ENCODE measurements at regions not wholly inside any gene's neighbourhood (a gene's known extent, or its start where the extent isn't known, plus 50 kb on each side); places are given as distances from the start of the nearest gene placed in this dataset.
"Not testable (repeated sequence)": the region's sequence is repeated elsewhere in the genome, so short reads cannot be mapped to it uniquely, and the experiment has no call there.

- 70 to 95% methylated on average over 2 to 3 of the region's 3 CpGs for WGBS, 2 experiments
- Histone ChIP-seq H3K27ac (ENCODE audit: insufficient read depth, low read depth, low read length, poor library complexity, severe bottlenecking) (no peak overlapping the region), H3K9me3 (ENCODE audit: control insufficient read depth, low read length) (no peaks in the 10 kb centered on the region), H3K4me1 (ENCODE audit: control insufficient read depth, insufficient read depth, low read length) (no peaks in the 10 kb centered on the region), H3K27me3 (ENCODE audit: control insufficient read depth, insufficient read depth, low read length, poor library complexity, severe bottlenecking) (no peaks in the 10 kb centered on the region), H3K36me3 (ENCODE audit: control insufficient read depth, insufficient read depth, low read length) (no peaks in the 10 kb centered on the region), H3K4me3 (ENCODE audit: insufficient read depth, low read depth, low read length) (no peak overlapping the region)
Measured at GRCh38 chr20:53808733-53809132, 215.1 kb upstream of the ZNF217 start.

- not testable (repeated sequence) for H3K9me3 ChIP-seq (ENCODE audit: control insufficient read depth, low read length); H3K27me3 ChIP-seq (ENCODE audit: control insufficient read depth, insufficient read depth, low read length, poor library complexity, severe bottlenecking); H3K27ac ChIP-seq (ENCODE audit: insufficient read depth, low read depth, low read length, poor library complexity, severe bottlenecking); H3K4me3 ChIP-seq (ENCODE audit: insufficient read depth, low read depth, low read length); H3K36me3 ChIP-seq (ENCODE audit: control insufficient read depth, insufficient read depth, low read length); H3K4me1 ChIP-seq (ENCODE audit: control insufficient read depth, insufficient read depth, low read length)
- WGBS, 2 experiments, result 91 to 96% methylated on average over 10 of the region's 10 CpGs
Measured at GRCh38 chr20:53808302-53808701, 214.7 kb upstream of the ZNF217 start.

GRCh38 chr20:53806683-53807401 lies 213.2 kb upstream of the ZNF217 start:
- Histone ChIP-seq H3K27me3 (ENCODE audit: control insufficient read depth, insufficient read depth, low read length, poor library complexity, severe bottlenecking) (no peaks in the 10 kb centered on the region), H3K36me3 (ENCODE audit: control insufficient read depth, insufficient read depth, low read length) (no peaks in the 10 kb centered on the region), H3K9me3 (ENCODE audit: control insufficient read depth, low read length) (no peaks in the 10 kb centered on the region), H3K4me1 (ENCODE audit: control insufficient read depth, insufficient read depth, low read length) (no peaks in the 10 kb centered on the region), H3K27ac (ENCODE audit: insufficient read depth, low read depth, low read length, poor library complexity, severe bottlenecking) (no peak overlapping the region), H3K4me3 (ENCODE audit: insufficient read depth, low read depth, low read length) (no peak overlapping the region)
- 79 to 87% methylated on average over 6 of the region's 6 CpGs for WGBS, 2 experiments

- no peaks in the 10 kb centered on the region for H3K27me3 ChIP-seq (ENCODE audit: control insufficient read depth, insufficient read depth, low read length, poor library complexity, severe bottlenecking)
- H3K4me3 ChIP-seq (ENCODE audit: insufficient read depth, low read depth, low read length), result no peak overlapping the region
- H3K36me3 ChIP-seq (ENCODE audit: control insufficient read depth, insufficient read depth, low read length), result no peaks in the 10 kb centered on the region
- peaks cover 2% of the 10 kb centered on the region for H3K4me1 ChIP-seq (ENCODE audit: control insufficient read depth, insufficient read depth, low read length)
- H3K9me3 ChIP-seq (ENCODE audit: control insufficient read depth, low read length), result no peaks in the 10 kb centered on the region
- H3K27ac ChIP-seq (ENCODE audit: insufficient read depth, low read depth, low read length, poor library complexity, severe bottlenecking), result no peak overlapping the region
- 85 to 88% methylated on average over 4 of the region's 5 CpGs for WGBS, 2 experiments
Measured at GRCh38 chr20:53805895-53806384, 212.3 kb upstream of the ZNF217 start.

GRCh38 chr20:53804920-53805894 lies 211.6 kb upstream of the ZNF217 start:
- Histone ChIP-seq H3K27ac (ENCODE audit: insufficient read depth, low read depth, low read length, poor library complexity, severe bottlenecking) (no peak overlapping the region), H3K36me3 (ENCODE audit: control insufficient read depth, insufficient read depth, low read length) (no peaks in the 10 kb centered on the region)
- WGBS, 2 experiments, result 87 to 95% methylated on average over 8 of the region's 8 CpGs

GRCh38 chr20:53804308-53804707 lies 210.7 kb upstream of the ZNF217 start:
- not testable (repeated sequence) for H3K4me3 ChIP-seq (ENCODE audit: insufficient read depth, low read depth, low read length); H3K27ac ChIP-seq (ENCODE audit: insufficient read depth, low read depth, low read length, poor library complexity, severe bottlenecking); H3K9me3 ChIP-seq (ENCODE audit: control insufficient read depth, low read length); H3K4me1 ChIP-seq (ENCODE audit: control insufficient read depth, insufficient read depth, low read length); H3K27me3 ChIP-seq (ENCODE audit: control insufficient read depth, insufficient read depth, low read length, poor library complexity, severe bottlenecking); H3K36me3 ChIP-seq (ENCODE audit: control insufficient read depth, insufficient read depth, low read length)
- 92 to 95% methylated on average over 7 of the region's 7 CpGs for WGBS, 2 experiments

More at GRCh38 chr20:53804920-53805894, 211.6 kb upstream of the ZNF217 start:
- Histone ChIP-seq H3K4me1 (ENCODE audit: control insufficient read depth, insufficient read depth, low read length) (peaks cover 4% of the 10 kb centered on the region), H3K4me3 (ENCODE audit: insufficient read depth, low read depth, low read length) (no peak overlapping the region), H3K9me3 (ENCODE audit: control insufficient read depth, low read length) (no peaks in the 10 kb centered on the region), H3K27me3 (ENCODE audit: control insufficient read depth, insufficient read depth, low read length, poor library complexity, severe bottlenecking) (no peaks in the 10 kb centered on the region)

- Histone ChIP-seq H3K36me3 (ENCODE audit: control insufficient read depth, insufficient read depth, low read length) (no peaks in the 10 kb centered on the region), H3K27me3 (ENCODE audit: control insufficient read depth, insufficient read depth, low read length, poor library complexity, severe bottlenecking) (no peaks in the 10 kb centered on the region), H3K4me1 (ENCODE audit: control insufficient read depth, insufficient read depth, low read length) (peaks cover 4% of the 10 kb centered on the region), H3K27ac (ENCODE audit: insufficient read depth, low read depth, low read length, poor library complexity, severe bottlenecking) (no peak overlapping the region), H3K4me3 (ENCODE audit: insufficient read depth, low read depth, low read length) (no peak overlapping the region), H3K9me3 (ENCODE audit: control insufficient read depth, low read length) (no peaks in the 10 kb centered on the region)
- WGBS, 2 experiments, result 94 to 96% methylated on average over 6 of the region's 6 CpGs
Measured at GRCh38 chr20:53803492-53804155, 210.0 kb upstream of the ZNF217 start.

- WGBS, 2 experiments, result 90% methylated on average over 17 of the region's 17 CpGs
- Histone ChIP-seq H3K4me1 (ENCODE audit: control insufficient read depth, insufficient read depth, low read length) (peaks cover 4% of the 10 kb centered on the region), H3K36me3 (ENCODE audit: control insufficient read depth, insufficient read depth, low read length) (no peaks in the 10 kb centered on the region), H3K4me3 (ENCODE audit: insufficient read depth, low read depth, low read length) (no peak overlapping the region), H3K27me3 (ENCODE audit: control insufficient read depth, insufficient read depth, low read length, poor library complexity, severe bottlenecking) (no peaks in the 10 kb centered on the region), H3K9me3 (ENCODE audit: control insufficient read depth, low read length) (no peaks in the 10 kb centered on the region), H3K27ac (ENCODE audit: insufficient read depth, low read depth, low read length, poor library complexity, severe bottlenecking) (no peak overlapping the region)
Measured at GRCh38 chr20:53801609-53802370, 208.2 kb upstream of the ZNF217 start.

- H3K27me3 ChIP-seq (ENCODE audit: control insufficient read depth, insufficient read depth, low read length, poor library complexity, severe bottlenecking), result no peaks in the 10 kb centered on the region
- H3K36me3 ChIP-seq (ENCODE audit: control insufficient read depth, insufficient read depth, low read length), result no peaks in the 10 kb centered on the region
- no peak overlapping the region for H3K27ac ChIP-seq (ENCODE audit: insufficient read depth, low read depth, low read length, poor library complexity, severe bottlenecking)
- no peak overlapping the region for H3K4me3 ChIP-seq (ENCODE audit: insufficient read depth, low read depth, low read length)
- 91 to 93% methylated on average over 13 of the region's 13 CpGs for WGBS, 2 experiments
- H3K4me1 ChIP-seq (ENCODE audit: control insufficient read depth, insufficient read depth, low read length), result peaks cover 4% of the 10 kb centered on the region
- H3K9me3 ChIP-seq (ENCODE audit: control insufficient read depth, low read length), result no peaks in the 10 kb centered on the region
Measured at GRCh38 chr20:53800883-53801604, 207.4 kb upstream of the ZNF217 start.
